NCI-H2196 (cell line): ENCODE measurements at regions not wholly inside any gene's neighbourhood (a gene's known extent, or its start where the extent isn't known, plus 50 kb on each side); places are given as distances from the start of the nearest gene placed in this dataset.
"Not testable (repeated sequence)": the region's sequence is repeated elsewhere in the genome, so short reads cannot be mapped to it uniquely, and the experiment has no call there.

Source experiments
- DNase-seq: peaks from one replicate; lab custom pipeline; 2025; ENCODE audit not compliant: unreplicated experiment; lab: John Stamatoyannopoulos, UW

GRCh38 chr3:5035113-5035512 lies 55.9 kb downstream of the BHLHE40 start:
- no peak for DNase-seq

DNA sequence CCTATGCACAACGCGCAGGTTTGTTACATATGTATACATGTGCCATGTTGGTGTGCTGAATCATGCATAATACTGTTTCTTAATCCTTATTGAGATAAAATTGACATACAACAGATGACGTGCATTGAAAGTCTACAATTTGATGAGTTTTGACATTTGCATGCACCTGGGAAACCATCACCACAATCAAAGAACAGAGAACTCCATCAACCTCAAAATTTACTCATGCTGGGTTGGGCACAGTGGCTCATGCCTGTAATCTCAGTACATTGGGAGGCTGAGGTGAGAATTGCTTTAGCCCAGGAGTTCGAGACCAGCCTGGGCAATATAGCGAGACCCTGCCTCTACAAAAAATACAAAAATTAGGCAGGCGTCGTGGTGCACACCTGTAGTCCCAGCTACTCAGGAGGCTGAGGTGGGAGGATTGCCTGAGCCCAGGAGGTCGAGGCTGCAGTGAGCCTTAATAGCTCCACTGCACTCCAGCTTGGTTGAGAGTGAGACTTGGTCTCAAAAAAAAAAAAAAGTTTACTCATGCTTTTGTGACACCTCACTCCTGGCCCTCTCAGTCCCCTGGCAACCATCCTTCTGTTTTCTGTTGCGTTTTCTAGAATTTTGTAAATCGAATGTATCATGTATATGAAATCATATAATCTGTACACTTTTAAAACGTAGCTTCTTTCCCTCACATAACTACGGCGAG lies 56.6 kb downstream of the BHLHE40 start:
- DNase-seq = no peak

GRCh38 chr3:5036392-5036766 lies 57.1 kb downstream of the BHLHE40 start:
- no peak for DNase-seq

GRCh38 chr3:5036858-5037257 lies 57.6 kb downstream of the BHLHE40 start:
- DNase-seq = no peak

DNA sequence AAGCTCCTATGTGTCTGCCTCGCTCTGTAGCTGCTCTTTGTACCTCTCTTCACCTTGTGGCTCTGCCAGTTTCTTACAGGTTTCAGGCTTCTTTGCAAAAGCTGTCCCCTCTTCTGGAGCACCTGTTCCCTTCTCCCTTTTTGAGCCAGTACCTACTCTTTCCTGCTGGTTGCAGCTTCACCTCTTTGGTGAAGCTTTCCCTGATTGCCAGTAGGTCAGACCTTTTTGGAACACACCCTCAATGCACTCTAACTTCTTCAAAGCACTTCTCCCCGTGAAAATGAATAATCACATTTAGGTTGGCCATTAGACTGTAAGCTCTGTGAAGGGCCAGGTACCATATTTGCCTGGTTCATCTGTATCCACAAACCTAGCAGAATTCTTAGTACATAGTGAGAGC lies 60.3 kb downstream of the BHLHE40 start:
- no peak for DNase-seq

GRCh38 chr3:5041315-5041714 lies 62.1 kb downstream of the BHLHE40 start:
- DNase-seq = no peak

- no peak for DNase-seq
Observed at GRCh38 chr3:5045961-5046360, 66.7 kb downstream of the BHLHE40 start.

GRCh38 chr3:5047764-5048419 lies 68.7 kb downstream of the BHLHE40 start:
- no peak for DNase-seq

GRCh38 chr3:5051772-5052171 lies 70.3 kb upstream of the ARL8B start:
- no peak for DNase-seq

DNA sequence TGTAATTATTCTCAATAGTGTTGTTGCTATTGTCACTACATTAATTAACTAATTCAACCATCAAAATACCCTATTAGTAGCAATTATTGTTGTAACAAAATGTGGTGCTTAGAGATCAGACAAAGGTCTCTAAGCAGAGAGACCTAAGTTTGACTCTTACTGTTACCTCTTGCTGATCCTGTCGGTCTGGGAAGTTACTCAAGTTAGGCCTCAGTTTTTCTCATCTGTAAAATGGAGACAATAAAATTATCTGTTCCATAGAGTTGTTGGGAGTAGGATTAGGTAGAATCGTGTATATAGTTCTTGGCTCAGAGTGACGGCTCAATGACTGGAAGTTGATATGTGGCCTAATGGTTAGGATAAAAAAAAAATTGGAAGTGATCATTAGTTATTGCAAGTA lies 69.8 kb upstream of the ARL8B start:
- no peak for DNase-seq

GRCh38 chr3:5053021-5053831 lies 68.9 kb upstream of the ARL8B start:
- DNase-seq = no peak

- DNase-seq = no peak
Observed at GRCh38 chr3:5054098-5054497, 68.0 kb upstream of the ARL8B start.

- not testable (repeated sequence) for DNase-seq
Observed at GRCh38 chr3:5054579-5054978, 67.5 kb upstream of the ARL8B start.

DNA sequence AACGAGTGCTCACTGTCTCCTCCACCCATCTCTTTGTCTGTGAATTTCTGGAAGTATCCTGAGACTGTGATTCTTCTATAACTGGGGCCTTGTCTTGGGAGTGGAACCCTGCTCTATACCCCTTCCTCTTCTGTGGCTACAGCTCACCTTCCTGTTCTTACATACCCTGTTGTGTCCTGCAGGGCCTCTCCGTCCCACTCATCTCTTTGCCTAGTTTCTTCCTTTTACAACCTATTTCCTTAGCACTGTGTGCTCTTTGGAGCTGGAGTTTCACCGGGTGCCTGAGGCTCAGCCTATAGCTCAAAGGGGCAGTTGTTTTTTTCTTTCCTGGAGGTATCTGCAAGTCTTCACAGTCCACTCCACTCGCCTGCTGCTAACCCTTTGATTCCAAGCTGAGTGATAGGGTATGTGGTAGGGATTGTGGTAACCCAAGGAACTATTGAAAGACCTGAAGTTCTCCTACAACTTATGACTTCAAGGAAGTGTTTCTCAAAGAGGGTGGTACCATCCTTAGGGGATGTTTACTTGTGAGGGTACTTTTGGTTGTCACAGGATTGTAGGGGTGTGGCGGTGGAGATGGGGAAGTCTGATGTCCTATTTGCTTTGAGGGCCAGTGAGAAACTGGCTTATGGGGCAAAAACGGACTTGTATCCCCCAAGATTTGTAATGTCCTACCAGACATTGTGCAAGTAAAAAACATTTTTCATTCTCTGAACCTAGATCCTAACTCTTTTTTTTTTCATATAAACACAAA lies 66.6 kb upstream of the ARL8B start:
- no peak for DNase-seq

- no peak for DNase-seq
Observed at GRCh38 chr3:5056111-5056391, 66.0 kb upstream of the ARL8B start.

DNA sequence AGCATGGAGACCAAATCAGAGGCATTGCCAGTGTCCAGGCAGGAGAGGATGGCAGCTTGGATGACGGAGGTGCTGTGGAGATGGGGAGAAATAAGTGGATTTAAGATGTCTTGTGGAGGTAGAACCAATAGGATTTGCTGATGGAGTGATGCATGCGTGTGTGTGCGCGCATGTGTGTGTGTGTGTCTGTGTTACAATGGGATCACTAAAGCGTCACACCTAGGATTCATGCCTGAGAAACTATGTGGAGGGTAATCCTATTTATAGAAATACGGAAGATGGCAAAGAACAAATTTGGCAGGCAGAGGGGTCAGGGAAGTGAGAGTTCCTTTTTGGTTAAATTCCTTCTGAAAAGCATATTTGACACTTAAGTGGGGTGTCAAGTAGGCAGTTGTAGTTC lies 64.8 kb upstream of the ARL8B start:
- DNase-seq = no peak

DNA sequence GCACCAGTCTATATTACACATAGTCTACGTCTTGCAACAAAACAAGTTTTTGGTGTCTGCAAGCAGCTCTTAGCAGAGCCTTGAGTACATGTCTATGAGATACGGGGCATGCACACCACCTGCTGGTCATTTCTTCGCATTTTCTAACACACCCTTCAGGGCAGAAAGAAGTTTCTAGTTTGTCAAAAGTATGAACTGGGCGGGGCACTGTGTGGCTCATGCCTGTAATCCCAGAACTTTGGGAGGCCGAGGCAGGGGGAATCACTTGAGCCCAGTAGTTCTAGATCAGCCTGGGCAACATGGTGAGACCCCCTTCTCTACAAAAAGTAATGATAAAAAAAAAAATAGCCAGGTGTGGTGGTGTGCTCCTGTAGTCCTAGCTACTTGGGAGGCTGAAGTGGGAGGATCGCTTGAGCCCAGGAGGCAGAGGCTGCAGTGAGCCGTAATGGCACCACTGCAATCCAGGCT lies 64.2 kb upstream of the ARL8B start:
- DNase-seq = peak; percentile 15

DNA sequence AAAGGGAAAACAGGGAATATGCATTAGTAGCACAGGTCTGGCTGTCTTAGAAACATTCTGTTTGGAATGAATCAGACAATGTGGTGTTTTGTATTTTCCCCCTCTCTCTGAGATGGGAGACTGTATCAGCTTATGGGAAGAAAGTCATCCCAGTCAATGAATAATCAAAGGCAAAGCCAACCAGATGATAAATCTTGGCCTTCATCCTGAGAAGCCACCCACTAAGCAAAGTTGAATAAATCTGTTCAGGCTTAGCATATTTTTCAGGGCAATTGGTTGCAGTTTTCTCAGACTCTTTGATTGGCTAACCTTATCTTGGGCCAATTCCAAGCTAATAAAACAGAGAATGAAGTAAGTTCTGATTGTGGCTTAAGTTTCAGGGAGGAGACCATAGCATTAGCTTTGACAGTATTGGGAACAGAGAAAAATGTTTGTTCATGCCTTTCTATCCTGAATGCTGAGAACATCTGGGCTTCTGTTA lies 63.6 kb upstream of the ARL8B start:
- no peak for DNase-seq

- DNase-seq = no peak
Observed at GRCh38 chr3:5059782-5060181, 62.3 kb upstream of the ARL8B start.

DNA sequence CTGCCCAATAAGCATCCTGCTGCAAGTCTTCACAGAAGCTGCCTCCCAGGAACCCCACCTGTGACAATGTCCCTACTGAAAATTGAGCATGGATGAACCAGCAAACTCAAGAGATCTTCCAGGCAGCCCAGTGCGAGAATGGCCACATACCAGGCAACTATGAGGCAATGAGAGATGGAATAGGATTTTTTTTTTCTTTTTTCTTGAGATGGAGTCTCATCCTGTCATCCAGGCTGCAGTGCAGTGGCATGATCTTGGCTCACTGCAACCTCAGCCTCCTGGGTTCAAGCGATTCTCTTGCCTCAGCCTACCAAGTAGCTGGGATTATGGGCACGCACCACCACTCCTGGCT lies 60.9 kb upstream of the ARL8B start:
- DNase-seq = no peak

GRCh38 chr3:5063724-5064123 lies 58.4 kb upstream of the ARL8B start:
- no peak for DNase-seq
